GM21717 (cell line): ENCODE measurements at regions not wholly inside any gene's neighbourhood (a gene's known extent, or its start where the extent isn't known, plus 50 kb on each side); places are given as distances from the start of the nearest gene placed in this dataset.
"Not testable (repeated sequence)": the region's sequence is repeated elsewhere in the genome, so short reads cannot be mapped to it uniquely, and the experiment has no call there.

Experiments used
- ATAC-seq: cut with Tn5 transposase; IDR thresholded peaks from one replicate; pipeline ENCODE4 v1.9.1; 2021; ENCODE audit warnings: mild to moderate bottlenecking, moderate library complexity; ENCODE audit not compliant: unreplicated experiment

GRCh38 chr6:80441131-80441530 is 334.7 kb downstream of the BCKDHB start:
- ATAC-seq: no peak

GRCh38 chr6:80440496-80441115 is 334.1 kb downstream of the BCKDHB start:
- ATAC-seq: no peak

GRCh38 chr6:80439721-80440470 is 333.4 kb downstream of the BCKDHB start:
- ATAC-seq: no peak

GRCh38 chr6:80438772-80439171 is 332.3 kb downstream of the BCKDHB start:
- no peak for ATAC-seq

- no peak for ATAC-seq
These were observed 331.3 kb downstream of the BCKDHB start for GRCh38 chr6:80437801-80438200.

- ATAC-seq: no peak
These were observed 330.8 kb downstream of the BCKDHB start for GRCh38 chr6:80437221-80437620.

GRCh38 chr6:80436663-80437062 is 330.2 kb downstream of the BCKDHB start:
- no peak for ATAC-seq

- no peak for ATAC-seq
These were observed 329.0 kb downstream of the BCKDHB start for GRCh38 chr6:80435457-80435856.

- no peak for ATAC-seq
These were observed 328.4 kb downstream of the BCKDHB start for GRCh38 chr6:80434691-80435350.

- no peak for ATAC-seq
These were observed 327.2 kb downstream of the BCKDHB start for GRCh38 chr6:80433673-80434025.

GRCh38 chr6:80433010-80433672 is 326.7 kb downstream of the BCKDHB start:
- no peak for ATAC-seq

GRCh38 chr6:80425089-80425823 is 318.8 kb downstream of the BCKDHB start:
- ATAC-seq: no peak

GRCh38 chr6:80411486-80411885 is 305.0 kb downstream of the BCKDHB start:
- ATAC-seq: no peak

GRCh38 chr6:80407976-80408375 is 301.5 kb downstream of the BCKDHB start:
- not testable (repeated sequence) for ATAC-seq

- no peak for ATAC-seq
These were observed 298.4 kb downstream of the BCKDHB start for GRCh38 chr6:80404889-80405288.

GRCh38 chr6:80403365-80403764 is 296.9 kb downstream of the BCKDHB start:
- no peak for ATAC-seq

- ATAC-seq: no peak
These were observed 295.8 kb downstream of the BCKDHB start for GRCh38 chr6:80402266-80402665.
